HG03066 (cell line): ENCODE measurements at regions not wholly inside any gene's neighbourhood (a gene's known extent, or its start where the extent isn't known, plus 50 kb on each side); places are given as distances from the start of the nearest gene placed in this dataset.

Source experiments
- ATAC-seq: cut with Tn5 transposase; IDR thresholded peaks from one replicate; pipeline ENCODE4 v1.9.1; 2021; ENCODE audit warnings: low read depth; ENCODE audit not compliant: unreplicated experiment

DNA sequence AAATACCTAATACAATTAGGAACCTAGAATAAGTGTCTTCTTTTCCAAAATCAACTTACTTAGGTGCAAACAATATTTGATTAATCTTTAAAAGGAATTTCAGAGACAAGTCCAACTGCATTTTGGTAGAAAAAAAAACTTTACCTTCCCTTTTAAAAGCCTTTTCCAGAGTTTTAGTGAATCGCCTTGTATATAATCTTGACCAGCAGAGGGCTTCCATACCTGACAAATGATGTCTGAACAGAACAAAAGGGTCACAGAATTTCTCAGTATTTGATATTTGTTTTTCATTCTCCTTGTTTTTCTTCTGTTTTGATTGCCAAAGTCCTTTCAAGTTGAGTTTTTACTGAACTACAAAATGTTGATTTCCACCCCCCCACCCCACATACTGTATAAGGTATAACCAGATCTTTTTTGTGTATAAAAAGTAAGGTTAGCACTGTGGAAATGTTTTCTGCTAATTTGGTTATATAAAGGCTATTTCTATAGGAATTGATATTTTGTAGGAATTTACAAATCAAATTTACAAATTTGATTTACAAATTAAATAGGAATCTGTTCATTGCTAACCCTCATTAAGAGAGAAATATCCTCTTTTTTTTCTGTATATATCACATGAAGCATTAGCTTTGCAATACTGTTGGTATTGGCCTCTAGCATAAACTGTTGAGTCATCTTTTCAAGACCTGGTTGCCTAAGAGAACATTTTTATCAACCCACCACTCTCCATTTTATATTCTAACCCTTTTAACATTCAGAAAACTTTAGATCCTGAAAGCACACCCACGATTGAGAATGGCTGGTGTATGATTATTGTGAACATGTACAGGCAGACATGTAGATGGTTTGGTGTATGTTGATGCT lies 464.1 kb upstream of the RARB start:
- ATAC-seq, result no peak

DNA sequence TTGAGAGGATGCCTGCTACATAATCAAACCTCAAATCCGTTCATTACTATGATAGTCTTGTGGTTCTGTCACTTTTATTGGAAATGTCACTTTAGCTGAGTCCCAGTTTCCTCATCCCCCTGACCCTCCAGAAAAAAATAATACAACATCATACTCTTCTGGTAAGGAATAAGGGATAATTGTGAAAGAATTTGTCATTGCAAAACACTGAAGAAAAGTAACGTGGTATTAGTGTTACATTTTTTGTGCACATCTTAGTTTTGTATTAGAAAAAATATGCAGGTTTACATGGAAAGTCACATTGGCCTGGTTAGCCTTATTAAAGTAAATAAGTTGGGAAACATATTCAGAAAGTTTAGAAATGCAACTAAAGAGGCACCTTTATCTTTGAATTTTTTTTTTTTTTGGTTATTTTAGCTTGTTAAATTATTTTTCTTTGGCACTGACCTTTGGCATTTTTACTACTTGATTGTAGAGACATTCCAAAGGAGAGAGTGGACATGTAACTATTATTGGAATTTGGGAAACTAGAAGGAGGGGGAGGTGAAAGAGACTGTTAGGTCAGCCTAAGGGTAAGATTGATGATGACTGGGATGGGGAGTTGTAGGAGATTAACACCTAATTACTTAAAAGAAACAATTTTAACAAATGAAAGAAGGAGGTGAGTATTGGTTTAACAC lies 462.2 kb upstream of the RARB start:
- no peak for ATAC-seq

DNA sequence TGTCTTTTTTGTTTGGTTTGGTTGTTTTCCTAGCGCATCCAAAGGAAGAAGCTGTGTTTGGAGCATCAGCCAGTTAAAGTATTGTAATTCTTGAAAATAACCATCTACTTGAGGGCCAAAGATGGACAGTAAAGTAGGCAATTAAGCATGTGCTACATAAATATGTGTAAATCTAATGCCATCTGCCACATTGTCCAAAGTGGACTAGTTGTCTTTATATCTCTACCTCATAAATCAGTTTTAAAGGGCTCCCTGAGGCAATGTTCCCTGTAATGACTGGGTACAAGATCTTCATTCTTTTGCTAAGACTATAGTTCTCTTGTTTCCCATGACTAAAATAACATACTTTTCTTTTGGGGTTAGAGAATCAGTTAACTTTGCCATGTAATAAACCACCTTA lies 460.0 kb upstream of the RARB start:
- no peak for ATAC-seq

DNA sequence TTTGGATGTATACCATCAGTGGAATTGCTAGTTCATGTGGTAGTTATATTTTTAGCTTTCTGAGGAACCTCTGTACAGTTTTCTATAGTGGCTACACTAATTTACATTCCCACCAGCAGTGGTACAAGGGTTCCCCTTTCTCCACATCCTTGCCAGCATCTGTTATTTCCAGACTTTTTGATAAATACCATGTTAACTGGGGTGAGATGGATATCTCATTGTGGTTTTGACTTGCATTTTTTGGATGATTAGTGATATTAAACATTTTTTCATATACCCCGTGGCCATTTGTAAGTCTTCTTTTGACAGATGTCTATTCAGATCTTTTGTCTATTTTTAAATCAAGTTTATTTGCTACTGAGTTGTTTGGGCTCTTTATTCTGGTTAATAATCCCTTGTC lies 455.6 kb upstream of the RARB start:
- ATAC-seq, result no peak

DNA sequence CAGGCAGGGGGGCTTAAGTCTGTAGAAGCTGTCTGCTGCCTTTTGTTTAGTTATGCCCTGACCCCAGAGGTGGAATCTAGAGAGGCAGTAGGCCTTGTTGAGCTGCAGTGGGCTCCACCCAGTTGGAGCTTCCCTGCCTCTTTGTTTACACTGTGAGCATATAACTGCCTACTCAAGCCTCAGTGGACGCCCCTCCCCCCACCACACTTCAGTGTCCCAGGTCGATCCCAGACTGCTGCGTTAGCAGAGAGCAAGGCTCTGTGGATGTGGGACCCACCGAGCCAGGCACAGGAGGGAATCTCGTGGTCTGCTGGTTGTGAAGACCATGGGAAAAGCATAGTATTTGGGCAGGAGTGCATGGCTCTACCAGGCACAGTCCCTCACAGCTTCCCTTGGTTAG lies 446.8 kb upstream of the RARB start:
- ATAC-seq, result no peak

DNA sequence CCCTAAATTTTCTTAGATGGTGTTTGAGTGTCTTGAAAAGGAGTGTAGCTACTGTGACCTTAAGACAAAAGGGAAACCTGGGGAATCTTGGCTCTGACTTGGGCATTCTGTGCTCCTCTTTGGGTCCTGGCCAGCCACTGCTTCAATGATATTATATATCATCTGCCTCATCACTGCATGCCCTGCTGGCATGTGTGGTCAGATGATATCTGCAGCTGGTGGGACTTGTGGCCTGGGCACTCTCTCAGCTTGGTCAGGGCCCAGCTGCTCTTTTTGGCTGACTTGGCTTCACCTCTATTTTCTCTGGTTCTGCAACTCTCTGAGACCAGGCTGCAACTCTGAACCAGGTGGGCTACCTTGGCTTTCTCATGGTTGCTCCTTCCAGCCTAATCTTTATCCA lies 446.1 kb upstream of the RARB start:
- no peak for ATAC-seq

DNA sequence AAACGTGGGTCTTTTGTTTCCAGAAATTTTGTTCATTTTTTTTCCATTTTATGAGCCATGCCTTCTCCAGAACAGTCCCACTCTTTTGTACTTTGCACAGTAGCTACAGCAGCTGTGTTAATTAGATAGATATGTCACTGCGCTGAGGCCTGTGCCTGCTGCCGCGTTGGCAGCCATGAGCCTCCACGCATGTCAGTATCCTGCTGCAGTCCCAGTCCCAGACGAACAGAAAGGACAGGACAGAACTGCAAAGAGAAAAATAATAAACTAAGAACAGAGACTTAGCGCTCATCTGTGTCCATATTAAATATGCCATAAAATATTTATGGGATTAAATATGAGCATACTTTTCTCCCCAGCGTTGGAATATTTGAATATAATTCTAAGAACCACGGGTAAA lies 442.4 kb upstream of the RARB start:
- ATAC-seq, result no peak

DNA sequence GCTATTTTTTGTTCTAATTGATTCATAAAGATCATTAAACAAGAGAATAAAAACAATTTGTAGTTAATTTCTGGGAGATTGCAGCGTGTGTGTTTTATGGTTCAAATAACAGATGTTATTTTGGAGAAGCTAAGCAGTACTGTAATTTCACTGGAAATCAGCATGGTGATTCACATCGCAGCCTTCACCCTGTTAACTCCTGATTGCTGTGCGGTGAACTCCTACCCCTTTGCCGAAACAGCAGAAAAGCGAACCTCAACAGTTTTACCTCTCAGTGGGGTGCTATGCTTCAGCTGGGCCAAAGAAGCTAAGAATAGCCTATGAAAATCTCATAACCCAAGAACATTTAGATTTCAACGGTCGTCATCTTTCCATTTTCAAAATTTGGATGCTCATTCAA lies 441.5 kb upstream of the RARB start:
- no peak for ATAC-seq

DNA sequence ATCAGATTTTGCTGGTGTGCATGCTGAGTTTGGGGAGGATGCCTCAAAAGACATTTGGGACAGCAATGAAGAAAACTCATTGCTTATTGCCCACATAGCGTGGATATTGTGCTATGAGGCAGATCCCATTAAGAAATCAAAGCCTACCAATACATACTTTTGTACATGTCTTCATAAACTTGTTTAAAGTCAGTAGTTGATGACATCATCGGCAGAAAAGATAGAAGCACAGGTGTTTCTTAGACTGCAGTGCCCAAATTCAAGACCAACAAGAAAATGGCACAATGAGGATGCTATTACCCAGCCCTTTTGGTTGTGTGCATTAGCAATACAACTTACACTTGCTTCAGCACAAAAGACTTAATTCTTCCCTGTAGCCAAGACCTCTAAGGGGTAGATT lies 428.7 kb upstream of the RARB start:
- no peak for ATAC-seq

DNA sequence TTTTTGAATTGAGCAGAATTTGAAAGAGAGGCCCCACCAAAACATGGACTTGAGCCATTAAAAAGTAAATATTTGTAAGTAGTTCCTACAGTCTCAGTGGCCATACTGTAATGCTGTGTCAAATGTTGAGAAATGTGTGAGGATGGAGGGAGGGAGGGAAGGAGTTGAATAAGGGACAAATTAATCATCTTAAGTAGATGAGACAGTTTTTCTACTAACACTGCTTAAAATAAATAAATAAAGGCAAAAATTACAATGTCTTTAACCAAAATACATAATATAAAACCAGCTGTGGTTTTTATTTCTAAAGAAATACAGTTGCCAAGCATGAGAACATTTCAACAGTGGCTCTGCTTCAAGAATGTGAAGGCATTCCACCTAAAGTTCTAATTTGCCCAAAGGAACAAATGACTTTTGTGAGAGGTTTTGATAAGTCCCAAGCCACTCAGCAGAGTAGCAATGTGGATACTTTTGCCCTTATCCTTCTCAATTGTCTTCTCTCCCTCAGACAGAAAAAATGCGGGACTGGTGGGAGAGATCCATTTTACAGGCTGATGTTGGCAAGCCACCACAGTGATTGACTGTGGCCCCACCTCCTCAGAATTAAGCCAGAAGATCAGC lies 427.0 kb upstream of the RARB start:
- no peak for ATAC-seq

DNA sequence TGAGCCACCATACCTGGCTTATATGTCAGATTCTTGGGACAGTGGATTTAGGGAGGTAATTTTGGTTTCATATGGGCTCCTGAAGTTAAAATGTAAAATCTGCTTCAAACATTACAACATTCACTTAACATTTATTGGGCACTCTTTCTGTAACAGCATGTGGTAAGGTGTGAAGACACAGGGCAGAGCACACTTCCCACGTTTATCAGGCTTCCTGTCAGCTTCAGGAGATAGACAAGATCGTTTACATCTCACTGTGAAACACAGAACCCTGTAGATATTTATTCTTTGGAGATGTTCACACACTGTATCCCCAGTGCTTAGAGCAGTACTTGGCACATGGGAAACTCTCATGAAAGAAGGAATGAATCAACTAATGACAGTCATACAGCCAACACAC lies 426.0 kb upstream of the RARB start:
- no peak for ATAC-seq

DNA sequence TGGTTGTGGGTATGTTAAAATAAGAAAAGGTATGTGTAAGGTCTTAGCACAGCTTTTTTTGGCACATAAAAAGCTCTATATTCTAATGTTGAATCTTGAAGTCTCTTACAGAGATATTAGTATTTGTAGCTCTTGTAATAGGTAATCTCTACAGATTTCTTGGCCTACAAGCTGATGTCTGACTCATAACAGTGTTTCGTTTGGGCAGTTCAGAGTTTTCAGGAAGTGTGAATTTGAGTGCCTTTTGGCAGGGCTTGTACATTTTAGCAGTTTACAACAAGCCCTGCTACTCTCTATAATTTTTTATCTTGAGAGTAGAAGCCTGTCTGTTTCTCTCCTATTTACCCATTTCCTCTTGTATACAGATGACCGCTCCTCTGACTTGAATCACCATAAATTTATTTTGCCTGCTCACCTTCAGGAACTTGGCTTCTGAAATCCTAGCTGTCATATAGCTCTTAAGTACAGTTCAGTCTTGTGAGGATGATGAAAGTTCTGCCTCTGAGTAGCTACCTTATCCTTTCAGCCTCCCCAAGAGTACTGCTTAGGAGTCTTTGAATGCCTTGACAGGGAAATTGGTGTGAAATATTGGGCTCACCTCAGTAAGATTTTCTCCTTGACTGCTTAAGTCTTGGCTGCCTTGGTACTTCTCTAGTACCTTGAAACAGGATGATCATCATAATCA lies 419.9 kb upstream of the RARB start:
- peak; percentile 99 for ATAC-seq

DNA sequence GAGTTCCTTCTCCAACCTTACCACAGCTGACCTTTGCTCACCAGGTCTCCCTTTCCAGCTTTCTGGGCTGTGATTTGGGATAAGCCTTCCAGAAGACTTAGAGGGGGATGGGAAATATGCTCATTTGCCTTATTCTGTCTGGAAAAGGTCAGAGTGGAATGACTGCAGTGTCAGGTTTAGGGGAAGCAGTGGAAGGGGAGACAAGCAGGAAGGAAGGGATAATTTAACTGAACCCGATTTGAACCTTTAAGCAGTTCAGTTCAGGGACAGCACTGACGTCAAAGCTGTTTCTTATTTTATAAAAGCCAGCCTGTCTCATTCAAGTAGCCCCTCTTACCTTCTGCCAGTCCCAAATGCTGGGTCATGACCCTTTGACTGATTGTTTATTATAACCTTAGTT lies 418.4 kb upstream of the RARB start:
- ATAC-seq, result no peak

DNA sequence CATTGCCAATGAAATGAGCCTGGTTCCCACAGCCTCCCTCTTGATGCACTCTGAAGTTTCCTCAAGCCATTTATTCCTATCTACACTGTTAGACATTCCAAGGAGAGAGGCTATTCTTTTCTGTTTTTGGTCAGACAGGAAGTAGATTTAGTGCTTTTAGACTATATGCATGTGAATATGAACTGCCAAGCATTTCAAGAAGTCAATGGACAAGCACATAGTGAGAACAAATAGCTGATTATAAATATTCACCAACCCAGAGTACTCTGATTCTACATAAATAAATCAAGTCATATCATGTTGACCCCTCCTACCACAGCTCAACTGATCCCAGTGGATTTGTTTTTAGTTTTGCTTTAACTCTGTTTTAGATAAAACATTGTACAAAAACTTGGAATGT lies 412.5 kb upstream of the RARB start:
- no peak for ATAC-seq

DNA sequence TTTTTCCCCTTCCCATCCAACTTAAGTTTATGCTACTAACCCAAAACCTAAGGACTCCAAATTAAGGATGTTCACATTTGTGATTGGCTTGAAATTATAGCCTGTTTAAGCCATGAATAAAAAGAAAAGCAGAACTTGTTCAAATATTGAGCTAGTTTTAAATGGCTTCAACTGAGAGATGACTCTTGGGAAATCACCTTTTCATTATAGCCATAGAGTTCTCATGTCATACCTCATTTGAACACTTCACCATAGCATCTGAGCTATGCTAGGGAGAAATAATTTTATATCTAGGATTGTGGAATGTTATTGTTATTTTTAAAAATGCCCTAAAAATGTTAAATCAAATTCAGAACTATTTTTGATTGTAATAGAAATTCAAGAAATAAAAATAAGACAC lies 409.2 kb upstream of the RARB start:
- ATAC-seq, result no peak

DNA sequence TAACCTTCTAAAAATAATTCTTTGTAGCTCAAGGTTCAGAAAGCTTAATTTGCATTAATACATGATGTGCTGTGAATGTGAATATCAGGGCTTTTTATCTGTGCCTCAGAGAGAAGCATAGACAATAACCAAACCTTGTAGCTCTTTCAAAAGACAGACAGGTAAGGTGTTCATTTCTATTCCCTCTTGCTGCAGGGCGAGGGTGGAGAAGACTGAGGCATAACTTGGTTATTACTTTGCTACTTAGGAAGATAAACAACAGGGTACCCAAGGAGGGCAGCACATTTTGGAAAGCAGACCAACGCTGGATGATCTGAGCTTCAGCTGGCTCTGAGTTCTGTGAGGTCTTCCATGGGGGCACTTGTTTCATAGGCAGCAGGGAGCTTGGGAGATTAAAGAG lies 408.6 kb upstream of the RARB start:
- no peak for ATAC-seq

DNA sequence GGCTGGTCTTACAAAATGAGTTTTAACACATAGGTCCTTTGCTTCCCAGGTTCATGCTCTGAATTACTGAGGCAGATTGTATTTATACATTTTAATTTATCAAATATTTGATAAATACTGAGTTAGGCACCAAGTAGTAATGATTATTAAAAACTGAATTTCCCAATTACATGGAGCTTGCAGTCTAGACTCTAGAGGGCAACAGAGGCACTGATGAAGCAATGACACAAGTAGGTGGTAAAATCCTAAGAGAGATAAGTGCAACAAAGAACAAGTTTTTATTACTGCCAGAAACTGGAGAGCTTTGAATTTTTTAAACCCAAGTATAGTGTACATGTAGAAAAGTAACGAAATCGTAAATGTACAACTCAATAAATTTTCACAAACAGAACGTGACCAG lies 406.2 kb upstream of the RARB start:
- no peak for ATAC-seq

DNA sequence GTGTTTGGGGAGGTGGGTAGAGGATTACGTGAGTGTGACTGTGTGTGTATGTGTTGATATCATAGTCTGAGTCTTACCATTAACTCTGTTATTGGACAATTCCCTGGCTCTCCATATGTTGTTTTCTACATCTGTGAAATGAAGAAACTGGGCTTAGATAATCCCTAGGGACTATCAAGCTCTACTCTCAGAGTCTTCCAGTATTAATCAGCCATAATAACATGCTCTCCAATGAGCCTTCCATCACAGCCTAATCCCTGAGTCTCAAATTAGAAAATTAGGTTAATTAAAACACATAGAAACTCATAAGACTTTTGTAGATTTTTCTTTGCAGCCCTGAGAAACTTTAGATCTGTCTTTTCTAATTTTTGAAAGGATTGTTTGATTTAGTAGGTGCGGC lies 404.2 kb upstream of the RARB start:
- ATAC-seq, result no peak

DNA sequence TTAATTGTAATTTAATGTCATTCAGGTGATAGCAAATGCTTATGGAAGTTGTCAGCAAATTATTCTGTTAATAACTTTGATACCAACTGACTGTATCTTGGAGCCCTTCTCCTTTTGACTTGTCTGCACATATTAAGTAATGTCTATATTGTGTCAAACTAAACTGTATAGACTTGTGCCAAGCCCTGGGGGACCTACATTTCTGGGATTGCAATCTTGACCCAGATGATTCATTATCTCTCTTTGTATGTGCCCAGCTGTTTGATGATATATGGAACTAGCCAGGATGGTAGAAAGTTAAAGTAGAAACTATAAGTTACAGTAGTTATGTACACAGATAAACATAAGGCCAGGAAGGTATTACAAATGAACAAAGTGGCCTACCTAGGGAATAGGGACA lies 402.8 kb upstream of the RARB start:
- ATAC-seq, result no peak

DNA sequence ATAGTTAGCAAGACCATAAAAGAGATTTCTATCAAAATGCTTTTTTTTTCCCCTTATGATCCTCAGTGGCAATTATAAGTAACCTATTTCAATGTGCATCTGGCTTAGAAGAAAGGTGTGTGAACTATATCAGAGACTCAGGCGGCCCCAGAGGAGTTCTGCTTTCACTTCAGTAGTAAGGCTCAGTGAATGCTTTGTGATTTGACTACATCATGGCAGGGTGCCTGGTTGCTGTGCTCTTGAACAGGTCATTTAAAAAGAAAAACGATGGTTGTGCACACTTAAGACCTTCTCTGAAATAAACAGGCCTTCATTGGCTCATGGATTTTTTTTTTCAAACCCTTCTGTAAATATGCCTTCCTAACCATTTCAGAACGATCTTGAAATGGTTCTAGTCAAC lies 400.4 kb upstream of the RARB start:
- no peak for ATAC-seq

DNA sequence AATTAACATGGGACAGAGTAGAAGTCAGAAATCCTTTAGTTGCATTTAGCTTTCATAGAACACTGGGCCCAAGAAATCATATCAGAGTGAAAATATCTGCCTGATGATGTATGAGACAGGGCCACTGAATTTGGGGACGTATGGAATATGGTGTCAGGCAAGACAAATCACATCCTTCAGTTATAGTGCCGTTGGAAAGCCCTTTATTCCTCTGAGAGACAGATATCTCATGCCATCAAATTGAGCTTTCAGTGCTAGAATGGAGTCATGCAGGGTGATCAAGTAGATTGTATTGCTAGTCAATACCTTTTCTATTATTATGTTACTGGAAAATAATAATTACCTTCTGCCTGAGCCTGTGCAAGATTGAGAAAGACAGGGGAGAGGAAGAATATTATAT lies 398.2 kb upstream of the RARB start:
- no peak for ATAC-seq
